Natural killer cell (primary cell): ENCODE measurements at regions not wholly inside any gene's neighbourhood (a gene's known extent, or its start where the extent isn't known, plus 50 kb on each side); places are given as distances from the start of the nearest gene placed in this dataset.

Source experiments
- ATAC-seq, 3 donors: fragments of 150-1000 bp in 2 of 3; fragments of 200-7000 bp in 1 of 3; cut with Tn5 transposase; 1 replicate in 1 of 3; 2 replicates in 2 of 3; pipeline ENCODE4 v1.10.0; 2021; ENCODE audit warnings: mild to moderate bottlenecking in 2 of 3, moderate library complexity in 2 of 3
- DNase-seq, 2 donors: peaks; one replicate each; pipeline versions ENCODE4 v3.0.0 to v3.0.0-alpha.2; 2013 to 2021; ENCODE audit warnings: mixed read lengths in 1 of 2
- H3K27ac ChIP-seq: one replicate; pipeline ENCODE4 v1.5.1; 2013; ENCODE audit warnings: mild to moderate bottlenecking, low read length
- H3K27me3 ChIP-seq: one replicate; pipeline ENCODE4 v1.6.1; 2013; ENCODE audit warnings: low read length; ENCODE audit not compliant: control insufficient read depth, insufficient read depth
- H3K36me3 ChIP-seq: one replicate; pipeline ENCODE4 v1.6.1; 2013; ENCODE audit warnings: low read length; ENCODE audit not compliant: control insufficient read depth, insufficient read depth
- H3K4me1 ChIP-seq: one replicate; pipeline ENCODE4 v1.6.1; 2013; ENCODE audit warnings: low read length; ENCODE audit not compliant: control insufficient read depth, insufficient read depth
- H3K4me3 ChIP-seq: one replicate; pipeline ENCODE4 v1.5.1; 2013; ENCODE audit warnings: low read length
- H3K9me3 ChIP-seq: one replicate; pipeline ENCODE4 v1.6.1; 2013; ENCODE audit warnings: low read length; ENCODE audit not compliant: control insufficient read depth, insufficient read depth
- H3K27ac Mint-ChIP-seq, 2 donors: one replicate each; pipeline ENCODE4 v1.8.0; 2022; ENCODE audit warnings: mild to moderate bottlenecking in 2 of 2, mixed read lengths in 2 of 2, moderate library complexity in 1 of 2
- H3K27me3 Mint-ChIP-seq, 2 donors: one replicate each; pipeline ENCODE4 v1.8.0; 2022; ENCODE audit warnings: low read depth in 2 of 2, mixed read lengths in 2 of 2
- H3K36me3 Mint-ChIP-seq: one replicate; pipeline ENCODE4 v1.8.0; 2022; ENCODE audit warnings: mixed read lengths
- H3K4me1 Mint-ChIP-seq, 2 donors: one replicate each; pipeline ENCODE4 v1.8.0; 2022; ENCODE audit warnings: mixed read lengths in 2 of 2
- H3K4me3 Mint-ChIP-seq: one replicate; pipeline ENCODE4 v1.8.0; 2022; ENCODE audit warnings: mild to moderate bottlenecking, moderate library complexity, mixed read lengths
- H3K9me3 Mint-ChIP-seq, 2 donors: one replicate each; pipeline ENCODE4 v1.8.0; 2022; ENCODE audit warnings: mixed read lengths in 2 of 2
- CTCF ChIP-seq: fragments of 200-600 bp; IDR thresholded peaks from one replicate; pipeline ENCODE4 v1.8.0; 2022; ENCODE audit warnings: antibody characterized with exemption
- WGBS: methylation state at CpG from one replicate; pipeline ENCODE4 v1.1.7; 2013; ENCODE audit warnings: missing lambda C conversion rate; ENCODE audit not compliant: insufficient coverage; 5-methylcytosine and 5-hydroxymethylcytosine counted together
- intact Hi-C: fragments of 100-400 bp; cut with micrococcal nuclease; formaldehyde crosslinking; loops from one replicate; pipeline ENCODE4 v1.14.2; 2022

DNA sequence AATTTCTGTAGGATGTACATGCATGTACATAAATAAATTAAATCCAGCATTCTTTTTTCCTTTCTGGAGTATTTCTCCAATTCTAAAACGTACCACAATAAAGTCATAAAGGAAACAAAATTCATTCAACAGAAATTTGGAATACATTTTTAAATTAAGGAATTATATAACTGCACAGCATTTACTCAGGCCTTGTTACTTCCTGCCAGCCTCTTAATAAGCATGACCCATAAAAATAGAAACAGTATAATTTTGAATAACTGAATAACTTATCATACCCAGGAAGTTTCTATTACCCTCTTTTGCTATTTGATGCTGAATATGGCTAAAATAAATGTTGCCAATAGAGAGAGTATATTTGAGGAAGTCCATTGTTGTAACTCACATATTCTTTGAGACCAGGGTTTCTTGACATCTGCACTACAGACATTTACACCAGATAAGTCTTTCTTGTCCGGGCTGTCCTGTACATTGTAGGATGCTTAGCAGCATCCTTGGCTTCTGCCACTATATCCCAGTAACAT is 178.2 kb downstream of the KLF12 start:
- Mint-ChIP-seq H3K36me3 (no peaks in the 10 kb centered on the region), H3K27me3 (no peaks in the 10 kb centered on the region), H3K4me3 (no peak overlapping the region), H3K27ac (peak overlapping the region; percentile 51 to 52), H3K9me3 (no peaks in the 10 kb centered on the region), H3K4me1 (peaks cover 48 to 56% of the 10 kb centered on the region in 2 donors)
- ATAC-seq (no peak), DNase-seq (no peak)
- H3K4me1 ChIP-seq, result peaks cover 5% of the 10 kb centered on the region
- WGBS, result 73% methylated on average over 1 of the region's 2 CpGs
- intact Hi-C loops, result no loop called here
- no peaks in the 10 kb centered on the region for H3K27me3 ChIP-seq
- H3K9me3 ChIP-seq, result no peaks in the 10 kb centered on the region
- H3K4me3 ChIP-seq, result no peak overlapping the region
- no peaks in the 10 kb centered on the region for H3K36me3 ChIP-seq
- no peak overlapping the region for H3K27ac ChIP-seq
- TF ChIP-seq CTCF, result no peak

DNA sequence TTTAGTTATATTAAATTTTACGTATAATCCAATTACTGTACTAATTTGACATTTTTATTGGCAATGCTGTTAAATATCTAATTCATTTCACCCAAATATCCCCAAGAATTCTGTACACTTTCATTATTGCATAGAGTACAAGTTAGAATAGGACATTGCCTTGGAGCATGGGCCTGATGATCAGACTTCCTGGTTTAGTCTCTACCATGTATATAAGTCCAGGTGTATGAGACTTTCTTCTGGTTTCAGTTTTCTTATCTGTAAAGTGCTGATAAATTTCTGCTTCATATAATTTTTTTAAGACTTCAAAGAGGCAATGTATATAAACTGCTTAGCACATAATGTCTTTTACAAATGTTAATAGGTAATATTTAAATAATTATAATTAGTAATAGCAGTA is 179.4 kb downstream of the KLF12 start:
- Mint-ChIP-seq H3K9me3 (no peaks in the 10 kb centered on the region), H3K4me1 (peaks cover 55 to 63% of the 10 kb centered on the region in 2 donors), H3K27ac (no peak overlapping the region), H3K27me3 (no peaks in the 10 kb centered on the region), H3K36me3 (no peaks in the 10 kb centered on the region), H3K4me3 (no peak overlapping the region)
- TF ChIP-seq CTCF, result no peak
- Histone ChIP-seq H3K27me3 (no peaks in the 10 kb centered on the region), H3K4me1 (peaks cover 7% of the 10 kb centered on the region), H3K4me3 (no peak overlapping the region), H3K36me3 (no peaks in the 10 kb centered on the region), H3K9me3 (no peaks in the 10 kb centered on the region), H3K27ac (no peak overlapping the region)
- WGBS, result no CpG with 5 or more reads among the region's 1 CpG
- DNase-seq, result no peak
- ATAC-seq, result no peak
- intact Hi-C loops, result no loop called here

DNA sequence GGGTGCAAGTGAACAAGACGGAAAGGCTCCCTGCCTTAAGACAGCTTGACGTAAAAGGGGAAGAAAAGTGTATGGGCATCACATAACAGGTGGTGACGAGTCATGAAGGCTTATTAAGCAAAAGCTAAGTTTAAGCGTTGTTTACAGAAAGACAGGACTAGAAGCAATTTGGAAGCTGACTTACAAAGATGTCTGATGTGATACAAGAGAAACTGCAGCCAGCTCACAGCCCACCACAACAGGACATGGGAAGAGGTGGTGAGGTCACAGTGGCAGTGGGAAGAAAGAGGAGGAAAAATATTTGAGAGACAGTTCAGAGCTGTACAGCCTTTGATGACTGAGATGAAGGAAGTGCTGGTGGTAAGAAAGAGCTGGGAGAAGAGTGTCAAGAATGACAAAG is 181.6 kb downstream of the KLF12 start:
- Histone ChIP-seq H3K27ac (no peak overlapping the region), H3K4me3 (no peak overlapping the region), H3K9me3 (no peaks in the 10 kb centered on the region), H3K4me1 (peaks cover 11% of the 10 kb centered on the region), H3K27me3 (no peaks in the 10 kb centered on the region), H3K36me3 (no peaks in the 10 kb centered on the region)
- Mint-ChIP-seq H3K9me3 (no peaks in the 10 kb centered on the region), H3K36me3 (no peaks in the 10 kb centered on the region), H3K27me3 (no peaks in the 10 kb centered on the region), H3K27ac (peak overlapping the region; percentile 1 to 59), H3K4me1 (peaks cover 66 to 73% of the 10 kb centered on the region in 2 donors), H3K4me3 (no peak overlapping the region)
- ATAC-seq (no peak), DNase-seq (no peak)
- intact Hi-C loops, result no loop called here
- no peak for TF ChIP-seq CTCF
- WGBS, result 89% methylated on average over 4 of the region's 4 CpGs

GRCh38 chr13:73948848-73949529 is 185.2 kb downstream of the KLF12 start:
- Histone ChIP-seq H3K9me3 (no peaks in the 10 kb centered on the region), H3K4me3 (no peak overlapping the region), H3K27me3 (no peaks in the 10 kb centered on the region), H3K36me3 (no peaks in the 10 kb centered on the region), H3K4me1 (peaks cover 11% of the 10 kb centered on the region), H3K27ac (no peak overlapping the region)
- no peak for TF ChIP-seq CTCF
- intact Hi-C loops, result no loop called here
- Mint-ChIP-seq H3K9me3 (no peaks in the 10 kb centered on the region), H3K4me3 (no peak overlapping the region), H3K27ac (peak overlapping the region; percentile 58 to 70), H3K27me3 (no peaks in the 10 kb centered on the region), H3K36me3 (no peaks in the 10 kb centered on the region), H3K4me1 (peaks cover 68 to 71% of the 10 kb centered on the region in 2 donors)
- WGBS, result no CpG with 5 or more reads among the region's 1 CpG
- ATAC-seq (peak in 2 of 3 donors; percentile 34 to 40), DNase-seq (no peak)
